NCI-H526 treated with DMSO at 0.1 percent for 48 hours (cell line): ENCODE measurements at regions not wholly inside any gene's neighbourhood (a gene's known extent, or its start where the extent isn't known, plus 50 kb on each side); places are given as distances from the start of the nearest gene placed in this dataset.
A peak's percentile ranks its signal among the peaks of the same experiment; 100 is the strongest.
"Not testable (repeated sequence)": the region's sequence is repeated elsewhere in the genome, so short reads cannot be mapped to it uniquely, and the experiment has no call there.

Experiments used
- DNase-seq: peaks from one replicate; lab custom pipeline; 2025; lab: John Stamatoyannopoulos, UW

DNA sequence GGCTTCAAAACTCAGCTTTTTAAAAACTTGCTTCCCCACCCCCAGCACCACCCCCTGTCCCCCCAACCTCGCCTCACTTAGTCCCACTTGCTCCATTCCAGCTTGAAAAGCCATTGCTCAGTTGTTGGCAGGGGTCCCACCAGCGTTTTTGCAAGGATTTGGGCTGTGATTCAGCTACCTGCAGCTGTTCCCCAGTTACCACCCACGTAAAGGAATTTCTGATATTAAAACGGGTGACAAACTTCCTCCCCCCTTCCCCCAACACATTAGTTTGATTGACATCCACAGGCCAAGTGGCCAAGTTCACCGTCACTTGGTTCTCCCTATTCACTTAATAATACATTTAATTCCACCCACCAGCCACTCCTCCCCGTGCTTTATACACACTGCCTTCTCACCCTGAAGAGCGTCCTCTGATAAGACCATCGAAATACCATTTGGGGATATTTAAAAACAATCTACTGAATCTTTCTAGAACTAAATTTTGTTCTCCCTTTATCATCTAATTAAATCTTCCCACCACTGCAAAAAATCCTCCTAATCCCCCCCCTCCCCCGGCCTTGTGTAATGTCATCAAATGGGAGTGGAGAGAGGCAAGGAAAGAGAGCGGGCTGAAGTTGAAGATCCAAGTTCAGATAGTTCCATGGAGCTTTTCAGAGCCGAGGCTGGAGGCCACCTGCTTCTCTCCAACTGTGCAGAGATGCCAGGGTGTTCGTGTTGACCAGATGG lies 55.1 kb downstream of the SOX9 start:
- DNase-seq, result no peak

- no peak for DNase-seq
Observed at GRCh38 chr17:72176516-72176851, 55.7 kb downstream of the SOX9 start.

- no peak for DNase-seq
Observed at GRCh38 chr17:72176951-72177660, 56.3 kb downstream of the SOX9 start.

- DNase-seq, result no peak
Observed at GRCh38 chr17:72177738-72178137, 56.9 kb downstream of the SOX9 start.

DNA sequence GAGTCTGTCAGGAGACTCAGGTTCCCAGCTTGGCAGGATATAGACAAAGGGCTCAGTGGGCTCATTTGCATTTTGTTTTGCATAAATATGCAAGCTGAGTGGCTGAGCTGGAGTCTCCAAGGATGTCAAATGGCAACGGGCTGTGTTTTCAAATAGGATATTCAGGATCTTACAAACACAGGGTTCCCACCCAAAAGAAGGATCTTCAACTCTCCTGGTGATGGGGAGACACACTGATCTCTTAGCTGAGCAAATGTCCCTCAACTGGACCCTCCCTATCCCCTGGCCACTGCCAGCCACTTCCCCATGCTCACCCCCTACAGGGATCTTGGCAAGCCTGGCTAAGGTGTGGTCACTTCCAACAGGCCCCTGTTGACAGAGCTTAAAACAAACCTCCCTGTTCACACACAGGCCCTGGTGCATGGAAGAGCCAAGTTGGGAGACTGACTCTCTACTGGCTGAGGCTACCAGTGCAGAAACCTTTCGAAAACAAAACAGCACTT lies 61.6 kb downstream of the SOX9 start:
- DNase-seq, result peak; percentile 97

DNA sequence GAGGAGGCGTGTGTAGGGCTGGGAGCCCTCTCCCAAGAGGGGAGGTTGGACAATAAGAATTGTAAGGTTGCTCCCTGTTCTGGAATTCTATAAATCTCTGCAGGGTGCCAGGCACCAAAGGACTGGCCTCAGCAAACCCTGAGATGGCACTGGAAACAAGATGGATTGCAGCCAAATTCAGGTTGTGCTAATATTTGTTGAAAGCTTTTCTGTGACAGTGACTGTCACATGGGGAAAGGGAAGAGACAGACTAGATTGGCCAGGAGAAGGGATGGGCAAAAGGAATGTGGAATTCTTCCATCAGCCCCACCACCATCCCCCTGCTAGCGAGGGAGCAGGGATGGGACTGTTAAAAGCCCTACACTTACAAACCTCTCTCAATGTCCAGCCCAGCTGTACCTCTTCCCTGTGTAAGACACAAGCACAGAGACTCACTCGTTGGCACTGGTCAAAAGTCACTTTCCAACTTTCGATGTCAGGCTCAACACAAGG lies 62.4 kb downstream of the SOX9 start:
- no peak for DNase-seq

- DNase-seq, result no peak
Observed at GRCh38 chr17:72184805-72185204, 64.0 kb downstream of the SOX9 start.

DNA sequence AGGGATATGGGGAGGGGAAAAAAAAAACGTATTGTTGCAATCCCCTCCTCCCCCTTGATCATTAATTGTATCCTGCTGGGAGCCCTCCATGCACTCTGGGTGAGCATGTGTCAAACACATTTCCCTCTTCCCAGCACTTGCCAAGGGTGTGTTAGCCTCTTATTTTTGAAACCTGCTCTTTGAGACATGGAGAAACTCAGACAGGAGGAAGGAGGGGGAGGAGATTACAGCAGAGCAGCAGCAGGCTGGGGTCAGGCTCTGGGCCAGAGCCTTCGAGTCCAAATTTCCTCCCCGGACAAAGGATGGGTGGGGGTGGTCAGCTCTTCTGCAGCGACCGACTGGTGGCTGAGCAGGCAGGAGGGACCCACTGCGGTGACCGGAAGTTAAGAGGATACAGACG lies 64.7 kb downstream of the SOX9 start:
- no peak for DNase-seq

GRCh38 chr17:72187556-72187955 lies 66.7 kb downstream of the SOX9 start:
- no peak for DNase-seq

- no peak for DNase-seq
Observed at GRCh38 chr17:72188801-72189200, 68.0 kb downstream of the SOX9 start.

- peak; percentile 60 for DNase-seq
Observed at GRCh38 chr17:72189768-72190593, 69.2 kb downstream of the SOX9 start.

GRCh38 chr17:72191356-72191755 lies 70.5 kb downstream of the SOX9 start:
- DNase-seq, result no peak

DNA sequence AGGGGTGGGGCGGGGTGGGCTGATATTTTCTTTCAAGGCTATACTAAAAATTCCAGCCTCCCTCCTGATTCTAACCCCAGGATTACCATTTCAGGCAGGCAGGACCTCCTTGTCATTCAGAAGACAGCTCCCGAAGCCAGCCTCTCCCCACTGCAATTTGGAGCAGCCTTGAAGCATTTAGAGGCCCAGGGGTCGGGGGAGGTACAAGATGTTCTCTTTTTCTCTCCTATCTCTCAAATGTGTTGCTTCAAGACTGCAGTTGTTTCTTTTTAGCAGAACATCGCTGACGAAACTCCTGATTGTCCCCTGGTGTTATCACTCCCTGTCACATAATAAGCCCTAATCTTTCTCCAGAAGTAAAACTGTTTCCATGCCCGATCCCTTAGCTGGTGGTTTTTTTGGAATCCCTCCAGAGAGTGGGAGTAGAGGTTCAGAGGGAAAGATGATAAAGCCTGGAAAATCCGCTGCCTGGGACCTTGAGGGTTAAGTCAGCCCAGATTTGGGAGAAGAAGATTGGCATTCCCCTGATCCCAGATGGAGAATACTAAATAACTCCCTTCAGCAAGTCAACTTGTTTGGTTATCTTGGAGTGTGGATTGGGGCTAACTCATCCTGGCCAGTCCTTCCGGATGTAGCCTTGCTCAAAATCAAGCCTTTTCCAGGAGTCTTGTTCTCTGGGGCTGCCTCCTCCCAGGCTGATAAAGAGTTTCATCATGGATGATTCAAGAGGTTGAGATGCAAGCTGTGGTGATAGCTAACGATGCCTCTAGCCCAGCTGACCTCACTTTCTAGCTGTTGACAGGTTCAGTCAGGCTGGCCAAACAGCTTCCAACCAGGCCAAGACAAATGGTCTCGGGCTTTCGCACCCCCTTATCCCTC lies 71.3 kb downstream of the SOX9 start:
- DNase-seq, result no peak

GRCh38 chr17:72192800-72193192 lies 72.0 kb downstream of the SOX9 start:
- DNase-seq, result no peak

DNA sequence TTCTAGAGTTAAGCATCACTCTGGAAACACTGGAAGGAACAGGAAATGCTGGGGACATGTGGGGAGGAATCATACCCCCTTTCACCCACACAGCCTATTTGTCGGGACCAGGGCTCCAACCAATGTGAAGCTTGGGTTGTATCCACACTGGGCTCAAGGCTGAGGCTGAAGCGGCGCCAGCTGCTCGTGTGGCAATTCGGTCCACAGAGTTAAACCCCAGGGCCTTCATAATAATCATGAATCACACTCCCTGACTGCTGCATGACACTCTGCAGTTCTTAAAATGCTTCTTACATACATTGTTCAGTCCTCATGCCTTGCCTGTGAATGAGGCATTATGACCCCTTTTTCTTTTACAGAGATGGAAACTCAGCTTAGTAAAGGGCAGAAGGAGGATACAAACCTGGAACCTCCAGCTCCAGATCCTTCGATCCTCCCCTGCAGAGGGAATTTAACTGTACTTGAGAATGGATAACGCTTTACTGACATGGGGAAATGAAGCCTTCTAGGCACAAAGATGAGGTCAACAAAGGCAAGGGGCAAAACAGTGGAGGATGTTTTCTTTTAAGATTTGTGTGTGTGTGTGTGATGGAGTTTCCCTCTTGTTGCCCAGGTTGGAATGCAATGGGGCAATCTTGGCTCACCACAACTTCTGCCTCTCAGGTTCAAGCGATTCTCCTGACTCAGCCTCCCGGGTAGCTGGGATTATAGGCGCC lies 72.7 kb downstream of the SOX9 start:
- DNase-seq, result no peak

DNA sequence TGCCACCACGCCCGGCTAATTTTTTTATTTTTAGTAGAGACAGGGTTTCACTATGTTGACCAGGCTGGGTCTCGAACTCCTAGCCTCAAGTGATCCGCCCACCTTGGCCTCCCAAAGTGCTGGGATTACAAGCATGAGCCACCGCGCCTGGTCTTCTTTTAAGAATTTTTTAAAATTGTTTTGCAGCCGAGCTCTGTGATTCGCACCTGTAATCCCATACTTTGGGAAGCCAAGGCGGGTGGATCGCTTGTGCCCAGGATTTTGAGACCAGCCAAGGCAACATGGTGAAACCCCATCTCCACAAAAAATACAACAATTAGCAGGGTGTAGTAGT lies 73.3 kb downstream of the SOX9 start:
- DNase-seq, result not testable (repeated sequence)

DNA sequence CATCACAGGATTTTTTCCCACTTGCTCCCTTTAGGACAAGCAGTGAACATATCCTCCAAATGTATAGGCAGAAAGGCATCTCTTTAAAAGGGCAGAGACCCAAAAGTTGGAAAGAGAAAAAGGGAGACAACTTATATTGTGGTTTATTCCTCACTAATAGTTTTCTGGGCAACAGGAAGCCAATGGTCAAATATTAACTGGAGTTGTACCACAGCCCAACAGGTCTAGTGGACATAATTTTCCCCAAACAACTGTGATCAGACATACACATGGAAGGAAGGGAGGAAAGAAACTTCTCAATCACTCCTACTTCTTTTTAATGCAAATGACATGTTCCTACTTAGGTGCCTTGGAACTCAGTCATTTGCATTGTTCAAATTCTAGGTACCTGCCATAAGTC lies 78.4 kb downstream of the SOX9 start:
- DNase-seq, result no peak

DNA sequence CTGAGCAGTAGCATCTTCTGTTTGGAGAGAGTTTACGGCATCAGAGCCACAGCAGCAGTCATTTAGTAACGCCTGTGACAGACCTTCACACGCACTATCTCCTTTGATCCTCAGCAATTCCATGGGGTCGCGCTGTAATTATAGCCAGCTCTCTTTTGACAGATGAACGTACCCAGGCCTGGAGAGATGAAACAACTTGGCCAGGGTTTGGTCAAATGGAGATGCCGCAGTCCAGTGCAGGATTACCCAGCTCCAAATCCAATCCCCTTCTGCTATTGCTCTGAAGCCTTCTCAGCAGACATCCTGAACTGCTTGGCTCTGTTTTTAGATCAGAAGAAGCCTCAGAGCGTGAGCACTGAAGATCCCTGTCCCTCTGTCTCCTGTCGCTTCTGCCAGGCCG lies 83.9 kb downstream of the SOX9 start:
- DNase-seq, result no peak

DNA sequence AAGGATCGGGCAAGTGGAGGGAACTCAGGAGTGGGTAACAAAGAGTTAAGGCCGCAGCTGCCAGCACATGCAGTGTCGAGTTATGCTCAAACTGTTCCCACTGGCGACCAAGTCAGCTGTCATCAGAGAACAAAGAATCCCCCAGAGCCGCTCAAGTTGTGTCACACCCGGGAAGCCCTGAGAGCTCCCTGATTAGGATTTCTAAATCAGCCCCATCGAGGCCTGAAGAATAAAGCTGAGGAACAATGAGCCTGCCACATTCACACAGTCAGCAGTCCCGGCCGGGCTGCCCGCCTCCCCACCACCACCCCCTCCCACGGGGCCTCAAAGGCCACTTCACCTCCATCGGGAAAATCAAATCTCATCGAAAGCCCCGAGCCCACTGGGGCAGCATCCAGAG lies 84.5 kb downstream of the SOX9 start:
- DNase-seq, result no peak

DNA sequence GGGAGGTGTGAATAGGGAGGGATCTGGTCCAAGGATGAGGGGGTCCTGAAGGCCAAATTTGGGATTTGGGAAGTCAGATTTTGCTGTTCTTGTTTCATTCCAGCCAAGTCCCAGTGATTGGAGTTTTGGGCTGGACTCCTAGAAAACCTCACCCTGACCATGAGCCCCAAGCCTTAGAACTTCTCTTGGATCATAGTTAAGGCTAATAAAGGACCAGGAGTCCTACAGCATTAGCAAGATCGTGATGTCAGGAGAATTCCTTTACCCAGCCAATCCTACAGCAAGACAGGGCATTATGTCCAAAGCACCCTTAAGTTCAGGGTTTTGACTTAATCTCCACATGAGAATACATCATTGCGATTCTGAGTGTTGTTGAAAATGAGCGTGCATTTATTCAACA lies 85.0 kb downstream of the SOX9 start:
- DNase-seq, result no peak

DNA sequence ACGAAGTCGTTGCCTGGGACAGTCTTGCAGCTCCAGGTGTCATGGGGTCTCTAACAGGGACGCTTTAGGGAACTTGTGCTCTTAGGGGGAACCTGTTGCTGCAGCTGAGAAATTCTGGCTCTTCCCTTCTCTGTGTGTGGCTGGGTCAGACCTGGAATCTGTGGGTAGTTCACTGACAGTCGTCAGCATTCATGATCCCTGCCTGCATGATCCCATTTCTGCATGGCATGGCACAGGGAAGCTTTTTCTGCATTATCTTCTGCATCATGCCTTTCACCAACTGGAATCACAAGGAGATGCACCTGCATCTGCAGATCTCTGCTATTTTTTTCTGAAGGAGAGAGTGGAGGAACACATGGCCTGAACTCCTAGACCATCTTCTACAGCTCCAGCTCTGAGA lies 85.6 kb downstream of the SOX9 start:
- DNase-seq, result no peak
